ENCODE measurements at regions not wholly inside any gene's neighbourhood (a gene's known extent, or its start where the extent isn't known, plus 50 kb on each side); places are given as distances from the start of the nearest gene placed in this dataset.

DNA sequence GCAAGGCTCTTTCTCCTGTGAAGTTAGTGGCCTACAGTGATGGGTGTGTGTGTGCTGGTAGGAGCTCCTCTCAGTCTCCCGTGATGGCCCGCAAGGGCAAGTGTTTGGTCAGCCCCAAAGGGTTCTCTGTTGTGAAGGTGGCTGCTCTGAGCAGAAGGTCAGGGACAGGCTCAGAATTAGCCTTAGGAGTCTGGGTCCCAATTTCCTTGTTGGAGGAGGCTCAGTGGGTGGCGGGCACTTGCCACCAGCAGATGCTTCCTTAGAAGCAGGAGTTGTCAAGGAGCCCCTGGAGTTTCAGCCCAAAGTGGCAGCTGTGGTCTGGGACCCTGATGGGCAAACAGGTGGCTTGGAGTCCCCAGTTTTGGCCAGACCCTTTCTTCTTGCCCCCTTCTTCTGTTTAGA, 154.4 kb downstream of the MACROH2A1 start:
- no peak overlapping the region for H3K4me3 ChIP-seq (ENCODE audit: severe bottlenecking)
- no peaks in the 10 kb centered on the region for H3K36me3 ChIP-seq (ENCODE audit: low read depth)
- no peaks in the 10 kb centered on the region for H3K27me3 ChIP-seq (ENCODE audit: insufficient read depth, poor library complexity, severe bottlenecking)
- H3K9me3 ChIP-seq (ENCODE audit: severe bottlenecking), result no peaks in the 10 kb centered on the region
- ATAC-seq (ENCODE audit: low read depth), result no peak
- H3K27ac ChIP-seq (ENCODE audit: poor library complexity, severe bottlenecking), result peak overlapping the region; percentile 89
- TF ChIP-seq, protein P1, sequence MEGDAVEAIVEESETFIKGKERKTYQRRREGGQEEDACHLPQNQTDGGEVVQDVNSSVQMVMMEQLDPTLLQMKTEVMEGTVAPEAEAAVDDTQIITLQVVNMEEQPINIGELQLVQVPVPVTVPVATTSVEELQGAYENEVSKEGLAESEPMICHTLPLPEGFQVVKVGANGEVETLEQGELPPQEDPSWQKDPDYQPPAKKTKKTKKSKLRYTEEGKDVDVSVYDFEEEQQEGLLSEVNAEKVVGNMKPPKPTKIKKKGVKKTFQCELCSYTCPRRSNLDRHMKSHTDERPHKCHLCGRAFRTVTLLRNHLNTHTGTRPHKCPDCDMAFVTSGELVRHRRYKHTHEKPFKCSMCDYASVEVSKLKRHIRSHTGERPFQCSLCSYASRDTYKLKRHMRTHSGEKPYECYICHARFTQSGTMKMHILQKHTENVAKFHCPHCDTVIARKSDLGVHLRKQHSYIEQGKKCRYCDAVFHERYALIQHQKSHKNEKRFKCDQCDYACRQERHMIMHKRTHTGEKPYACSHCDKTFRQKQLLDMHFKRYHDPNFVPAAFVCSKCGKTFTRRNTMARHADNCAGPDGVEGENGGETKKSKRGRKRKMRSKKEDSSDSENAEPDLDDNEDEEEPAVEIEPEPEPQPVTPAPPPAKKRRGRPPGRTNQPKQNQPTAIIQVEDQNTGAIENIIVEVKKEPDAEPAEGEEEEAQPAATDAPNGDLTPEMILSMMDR (IDR thresholded peaks at IDR 0.05; ENCODE audit: poor library complexity, severe bottlenecking), result no peak
- peak; percentile 44 for DNase-seq (ENCODE audit: low spot score)
- peaks cover 51% of the 10 kb centered on the region for H3K4me1 ChIP-seq (ENCODE audit: insufficient read depth, poor library complexity, severe bottlenecking)

DNA sequence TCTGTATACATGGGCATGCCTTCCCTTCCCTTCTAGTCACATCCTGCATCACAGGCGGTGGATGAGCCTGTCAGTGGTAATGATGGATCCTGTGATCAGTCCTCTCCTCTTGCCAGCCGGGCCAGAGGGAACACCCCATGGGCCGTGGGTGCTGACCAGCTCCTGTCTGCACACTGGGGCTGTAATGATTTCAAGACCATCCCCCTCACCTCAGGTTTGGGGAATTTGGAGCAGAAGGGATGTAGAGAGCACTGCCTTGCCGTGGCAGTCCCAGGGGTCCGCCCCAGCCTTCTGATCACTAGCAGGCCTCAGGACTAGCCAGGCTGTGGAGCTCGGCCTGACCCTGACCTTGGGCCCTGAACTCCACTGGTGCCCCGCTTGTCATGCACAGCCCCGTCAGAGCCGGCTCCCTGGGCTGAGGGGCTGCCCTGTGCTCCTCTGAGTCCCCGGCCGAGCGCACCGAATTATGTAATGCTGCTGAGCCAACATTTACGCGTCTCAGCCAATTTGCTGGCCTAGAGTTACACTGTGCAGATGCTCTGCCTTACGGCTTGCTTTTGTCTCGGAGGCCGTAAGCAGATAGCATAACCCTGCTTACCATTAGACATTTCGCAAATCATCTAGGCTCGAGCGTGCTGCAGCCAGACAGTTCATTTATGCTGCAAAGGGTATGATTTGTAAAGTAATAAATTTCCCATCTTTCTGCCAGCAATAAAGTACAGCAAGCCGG, 155.3 kb downstream of the MACROH2A1 start:
- no peaks in the 10 kb centered on the region for H3K27me3 ChIP-seq (ENCODE audit: insufficient read depth, poor library complexity, severe bottlenecking)
- no peaks in the 10 kb centered on the region for H3K36me3 ChIP-seq (ENCODE audit: low read depth)
- no peaks in the 10 kb centered on the region for H3K9me3 ChIP-seq (ENCODE audit: severe bottlenecking)
- H3K4me1 ChIP-seq (ENCODE audit: insufficient read depth, poor library complexity, severe bottlenecking), result peaks cover 51% of the 10 kb centered on the region
- no peak overlapping the region for H3K27ac ChIP-seq (ENCODE audit: poor library complexity, severe bottlenecking)
- no peak overlapping the region for H3K4me3 ChIP-seq (ENCODE audit: severe bottlenecking)
- TF ChIP-seq, protein P1 (IDR thresholded peaks at IDR 0.05; ENCODE audit: poor library complexity, severe bottlenecking), result no peak
- ATAC-seq (ENCODE audit: low read depth) (no peak), DNase-seq (ENCODE audit: low spot score) (peak; percentile 59)

GRCh38 chr5:135242866-135243555, 156.0 kb downstream of the MACROH2A1 start:
- H3K36me3 ChIP-seq (ENCODE audit: low read depth), result no peaks in the 10 kb centered on the region
- no peak overlapping the region for H3K4me3 ChIP-seq (ENCODE audit: severe bottlenecking)
- TF ChIP-seq, protein P1 (IDR thresholded peaks at IDR 0.05; ENCODE audit: poor library complexity, severe bottlenecking), result no peak
- H3K9me3 ChIP-seq (ENCODE audit: severe bottlenecking), result no peaks in the 10 kb centered on the region
- no peaks in the 10 kb centered on the region for H3K27me3 ChIP-seq (ENCODE audit: insufficient read depth, poor library complexity, severe bottlenecking)
- DNase-seq (ENCODE audit: low spot score), result peak; percentile 38
- H3K4me1 ChIP-seq (ENCODE audit: insufficient read depth, poor library complexity, severe bottlenecking), result peaks cover 50% of the 10 kb centered on the region
- H3K27ac ChIP-seq (ENCODE audit: poor library complexity, severe bottlenecking), result peak overlapping the region; percentile 54
- ATAC-seq (ENCODE audit: low read depth), result no peak

- H3K27ac ChIP-seq (ENCODE audit: poor library complexity, severe bottlenecking), result peak overlapping the region; percentile 54
- ATAC-seq (ENCODE audit: low read depth) (peak; percentile 11), DNase-seq (ENCODE audit: low spot score) (peak; percentile 59)
- no peaks in the 10 kb centered on the region for H3K36me3 ChIP-seq (ENCODE audit: low read depth)
- H3K4me1 ChIP-seq (ENCODE audit: insufficient read depth, poor library complexity, severe bottlenecking), result peaks cover 43% of the 10 kb centered on the region
- H3K4me3 ChIP-seq (ENCODE audit: severe bottlenecking), result no peak overlapping the region
- TF ChIP-seq, protein P1 (IDR thresholded peaks at IDR 0.05; ENCODE audit: poor library complexity, severe bottlenecking), result no peak
- no peaks in the 10 kb centered on the region for H3K27me3 ChIP-seq (ENCODE audit: insufficient read depth, poor library complexity, severe bottlenecking)
- H3K9me3 ChIP-seq (ENCODE audit: severe bottlenecking), result no peaks in the 10 kb centered on the region
These were observed 156.8 kb downstream of the MACROH2A1 start for GRCh38 chr5:135242021-135242865.

Measured in RWPE2 (cell line).